SJCRH30 (cell line): ENCODE measurements at regions not wholly inside any gene's neighbourhood (a gene's known extent, or its start where the extent isn't known, plus 50 kb on each side); places are given as distances from the start of the nearest gene placed in this dataset.

Experiments used
- DNase-seq, 2 experiments: peaks; one replicate each; pipeline ENCODE4 v3.0.0-alpha.2; 2015 to 2020
- H3K27ac ChIP-seq: fragments of 250-450 bp; sonication (Bioruptor Pico); 2 replicates; pipeline ENCODE4 v1.5.1; 2020; ENCODE audit warnings: mild to moderate bottlenecking, moderate library complexity
- H3K27me3 ChIP-seq: fragments of 250-450 bp; sonication (Bioruptor Pico); 2 replicates; pipeline ENCODE4 v1.5.1; 2020; ENCODE audit warnings: mild to moderate bottlenecking, moderate library complexity
- H3K36me3 ChIP-seq: fragments of 250-450 bp; sonication (Bioruptor Pico); 2 replicates; pipeline ENCODE4 v1.5.1; 2020; ENCODE audit warnings: mild to moderate bottlenecking, moderate library complexity
- H3K4me1 ChIP-seq: fragments of 250-450 bp; sonication (Bioruptor Pico); 2 replicates; pipeline ENCODE4 v1.5.1; 2020; ENCODE audit warnings: mild to moderate bottlenecking, moderate library complexity
- H3K4me3 ChIP-seq: fragments of 250-450 bp; sonication (Bioruptor Pico); 2 replicates; pipeline ENCODE4 v1.5.1; 2020; ENCODE audit warnings: mild to moderate bottlenecking, moderate library complexity
- H3K9me3 ChIP-seq: fragments of 250-450 bp; sonication (Bioruptor Pico); replicated peaks from 2 replicates; pipeline ENCODE4 v1.5.1; 2020; ENCODE audit warnings: mild to moderate bottlenecking, moderate library complexity

GRCh38 chr18:43665105-43665788 lies 388.0 kb upstream of the SYT4 start:
- Histone ChIP-seq H3K27ac (no peak overlapping the region), H3K9me3 (no peaks in the 10 kb centered on the region), H3K27me3 (no peaks in the 10 kb centered on the region), H3K4me1 (no peaks in the 10 kb centered on the region; the same call in 1 of the 2 replicates), H3K4me3 (no peak overlapping the region), H3K36me3 (no peaks in the 10 kb centered on the region)
- no peak for DNase-seq

- no peak for DNase-seq
- H3K4me1 ChIP-seq = no peaks in the 10 kb centered on the region
- H3K4me3 ChIP-seq = no peak overlapping the region
- no peaks in the 10 kb centered on the region for H3K9me3 ChIP-seq
- H3K36me3 ChIP-seq = no peaks in the 10 kb centered on the region
- H3K27me3 ChIP-seq = no peaks in the 10 kb centered on the region
- no peak overlapping the region for H3K27ac ChIP-seq
These were observed 391.6 kb upstream of the SYT4 start for GRCh38 chr18:43668866-43669265.

- Histone ChIP-seq H3K27ac (no peak overlapping the region), H3K4me1 (no peaks in the 10 kb centered on the region), H3K9me3 (no peaks in the 10 kb centered on the region), H3K4me3 (no peak overlapping the region), H3K36me3 (no peaks in the 10 kb centered on the region), H3K27me3 (no peaks in the 10 kb centered on the region)
- DNase-seq = no peak
These were observed 394.1 kb upstream of the SYT4 start for GRCh38 chr18:43671431-43671830.

- no peak for DNase-seq
- Histone ChIP-seq H3K36me3 (no peaks in the 10 kb centered on the region), H3K27me3 (no peaks in the 10 kb centered on the region), H3K4me3 (no peak overlapping the region), H3K9me3 (no peaks in the 10 kb centered on the region), H3K4me1 (no peaks in the 10 kb centered on the region), H3K27ac (no peak overlapping the region)
These were observed 402.8 kb upstream of the SYT4 start for GRCh38 chr18:43680096-43680495.

GRCh38 chr18:43681661-43682060 lies 404.4 kb upstream of the SYT4 start:
- Histone ChIP-seq H3K4me1 (no peaks in the 10 kb centered on the region), H3K27me3 (no peaks in the 10 kb centered on the region), H3K4me3 (no peak overlapping the region), H3K27ac (no peak overlapping the region), H3K9me3 (no peaks in the 10 kb centered on the region), H3K36me3 (no peaks in the 10 kb centered on the region)
- no peak for DNase-seq

GRCh38 chr18:43682196-43682595 lies 404.9 kb upstream of the SYT4 start:
- no peaks in the 10 kb centered on the region for H3K4me1 ChIP-seq
- no peak for DNase-seq
- H3K27me3 ChIP-seq = no peaks in the 10 kb centered on the region
- H3K9me3 ChIP-seq = no peaks in the 10 kb centered on the region
- H3K4me3 ChIP-seq = no peak overlapping the region
- H3K27ac ChIP-seq = no peak overlapping the region
- H3K36me3 ChIP-seq = no peaks in the 10 kb centered on the region

- no peak overlapping the region for H3K4me3 ChIP-seq
- H3K36me3 ChIP-seq = no peaks in the 10 kb centered on the region
- no peaks in the 10 kb centered on the region for H3K4me1 ChIP-seq
- H3K27me3 ChIP-seq = no peaks in the 10 kb centered on the region
- no peak for DNase-seq
- no peak overlapping the region for H3K27ac ChIP-seq
- H3K9me3 ChIP-seq = no peaks in the 10 kb centered on the region
These were observed 409.4 kb upstream of the SYT4 start for GRCh38 chr18:43686709-43687108.

- no peaks in the 10 kb centered on the region for H3K9me3 ChIP-seq
- H3K4me1 ChIP-seq = no peaks in the 10 kb centered on the region
- no peaks in the 10 kb centered on the region for H3K36me3 ChIP-seq
- no peak overlapping the region for H3K27ac ChIP-seq
- H3K27me3 ChIP-seq = no peaks in the 10 kb centered on the region
- DNase-seq = peak in 1 of 2 experiments; percentile 0
- no peak overlapping the region for H3K4me3 ChIP-seq
These were observed 414.9 kb upstream of the SYT4 start for GRCh38 chr18:43692099-43692690.

- H3K4me1 ChIP-seq = no peaks in the 10 kb centered on the region
- H3K4me3 ChIP-seq = no peak overlapping the region
- H3K36me3 ChIP-seq = no peaks in the 10 kb centered on the region
- H3K9me3 ChIP-seq = no peaks in the 10 kb centered on the region
- H3K27ac ChIP-seq = no peak overlapping the region
- DNase-seq = no peak
- no peaks in the 10 kb centered on the region for H3K27me3 ChIP-seq
These were observed 425.1 kb upstream of the SYT4 start for GRCh38 chr18:43702399-43702798.

GRCh38 chr18:43703050-43703449 lies 425.8 kb upstream of the SYT4 start:
- Histone ChIP-seq H3K9me3 (no peaks in the 10 kb centered on the region), H3K4me1 (no peaks in the 10 kb centered on the region), H3K27ac (no peak overlapping the region), H3K4me3 (no peak overlapping the region), H3K36me3 (no peaks in the 10 kb centered on the region), H3K27me3 (no peaks in the 10 kb centered on the region)
- DNase-seq = no peak

- no peaks in the 10 kb centered on the region for H3K36me3 ChIP-seq
- H3K4me1 ChIP-seq = no peaks in the 10 kb centered on the region
- H3K27ac ChIP-seq = no peak overlapping the region
- no peaks in the 10 kb centered on the region for H3K27me3 ChIP-seq
- no peaks in the 10 kb centered on the region for H3K9me3 ChIP-seq
- H3K4me3 ChIP-seq = no peak overlapping the region
- no peak for DNase-seq
These were observed 428.6 kb upstream of the SYT4 start for GRCh38 chr18:43705850-43706249.

- Histone ChIP-seq H3K36me3 (no peaks in the 10 kb centered on the region), H3K4me1 (no peaks in the 10 kb centered on the region), H3K27me3 (no peaks in the 10 kb centered on the region), H3K9me3 (no peaks in the 10 kb centered on the region), H3K4me3 (no peak overlapping the region), H3K27ac (no peak overlapping the region)
- no peak for DNase-seq
These were observed 432.8 kb upstream of the SYT4 start for GRCh38 chr18:43710135-43710534.

GRCh38 chr18:43714343-43715010 lies 437.2 kb upstream of the SYT4 start:
- DNase-seq = no peak
- no peak overlapping the region for H3K4me3 ChIP-seq
- H3K4me1 ChIP-seq = no peaks in the 10 kb centered on the region
- no peaks in the 10 kb centered on the region for H3K36me3 ChIP-seq
- H3K27ac ChIP-seq = no peak overlapping the region
- H3K27me3 ChIP-seq = no peaks in the 10 kb centered on the region
- H3K9me3 ChIP-seq = no peaks in the 10 kb centered on the region

- no peaks in the 10 kb centered on the region for H3K4me1 ChIP-seq
- no peak for DNase-seq
- H3K27ac ChIP-seq = no peak overlapping the region
- no peaks in the 10 kb centered on the region for H3K9me3 ChIP-seq
- H3K36me3 ChIP-seq = no peaks in the 10 kb centered on the region
- no peaks in the 10 kb centered on the region for H3K27me3 ChIP-seq
- no peak overlapping the region for H3K4me3 ChIP-seq
These were observed 442.0 kb upstream of the SYT4 start for GRCh38 chr18:43719267-43719795.

GRCh38 chr18:43720041-43720440 lies 442.8 kb upstream of the SYT4 start:
- DNase-seq = no peak
- H3K27ac ChIP-seq = no peak overlapping the region

More at GRCh38 chr18:43720041-43720440, 442.8 kb upstream of the SYT4 start:
- Histone ChIP-seq H3K4me3 (no peak overlapping the region), H3K4me1 (no peaks in the 10 kb centered on the region), H3K9me3 (no peaks in the 10 kb centered on the region), H3K27me3 (no peaks in the 10 kb centered on the region), H3K36me3 (no peaks in the 10 kb centered on the region)
